GM18907 (cell line): ENCODE measurements at regions not wholly inside any gene's neighbourhood (a gene's known extent, or its start where the extent isn't known, plus 50 kb on each side); places are given as distances from the start of the nearest gene placed in this dataset.
"Not testable (repeated sequence)": the region's sequence is repeated elsewhere in the genome, so short reads cannot be mapped to it uniquely, and the experiment has no call there.

ENCODE experiments used
- ATAC-seq: cut with Tn5 transposase; IDR thresholded peaks from one replicate; pipeline ENCODE4 v1.9.1; 2021; ENCODE audit warnings: mild to moderate bottlenecking, moderate library complexity; ENCODE audit not compliant: unreplicated experiment

DNA sequence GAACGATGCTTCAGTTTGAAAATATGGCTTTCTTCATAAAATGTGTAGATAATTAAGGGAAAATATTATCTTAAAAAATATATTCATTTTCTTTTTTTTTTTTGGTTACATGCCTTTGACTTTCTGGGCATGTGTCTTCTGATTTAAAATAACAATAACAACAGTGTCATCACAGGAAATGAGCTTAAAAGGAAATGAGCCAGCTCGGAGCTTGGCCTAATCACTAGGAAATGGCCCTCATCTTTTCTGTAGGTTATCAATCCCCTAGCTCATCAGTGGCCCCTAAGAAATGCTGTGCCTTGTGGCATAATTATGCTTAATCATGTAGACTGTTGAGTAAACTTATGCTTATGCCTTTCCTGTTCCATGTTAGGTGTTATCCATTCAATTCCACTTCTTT is 141.8 kb upstream of the FHL2 start:
- no peak for ATAC-seq

DNA sequence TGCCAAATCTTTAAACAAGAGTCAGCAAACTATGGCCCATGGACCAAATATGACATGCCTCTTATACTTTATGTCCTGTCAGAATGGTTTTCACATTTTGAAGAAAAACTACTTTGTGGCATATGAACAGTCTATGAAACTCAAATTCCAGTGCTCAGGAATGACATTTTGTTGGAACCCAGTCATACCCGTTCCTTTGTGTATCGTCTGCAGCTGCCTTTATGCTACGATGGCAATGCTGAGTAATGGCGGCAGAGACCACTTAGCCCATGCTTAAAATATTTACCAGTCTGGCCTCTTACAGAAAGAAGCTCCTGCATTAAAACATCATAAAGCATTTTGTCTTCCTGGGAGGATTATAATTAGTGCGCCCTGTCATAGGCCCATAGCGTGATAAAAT is 140.5 kb upstream of the FHL2 start:
- no peak for ATAC-seq

DNA sequence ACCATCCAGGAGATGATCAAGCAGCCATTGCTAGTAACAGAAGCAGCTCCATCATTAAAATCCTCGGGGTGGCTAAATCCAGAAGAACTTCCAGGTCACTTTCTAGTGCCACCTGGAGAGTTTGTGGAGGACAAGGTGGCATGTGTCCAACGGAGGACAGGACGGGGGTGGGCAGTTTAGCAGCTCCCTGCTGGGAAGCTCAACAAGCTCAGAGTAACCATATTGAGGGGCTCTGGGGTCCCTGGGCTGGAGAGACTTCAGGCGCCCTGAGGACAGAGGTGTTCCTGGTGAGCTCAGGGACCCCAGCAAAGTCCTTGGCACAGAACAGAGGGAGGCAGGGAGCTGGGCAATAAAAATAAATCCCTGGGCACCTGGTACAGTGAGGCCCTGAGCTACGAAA is 140.0 kb upstream of the FHL2 start:
- ATAC-seq, result no peak

DNA sequence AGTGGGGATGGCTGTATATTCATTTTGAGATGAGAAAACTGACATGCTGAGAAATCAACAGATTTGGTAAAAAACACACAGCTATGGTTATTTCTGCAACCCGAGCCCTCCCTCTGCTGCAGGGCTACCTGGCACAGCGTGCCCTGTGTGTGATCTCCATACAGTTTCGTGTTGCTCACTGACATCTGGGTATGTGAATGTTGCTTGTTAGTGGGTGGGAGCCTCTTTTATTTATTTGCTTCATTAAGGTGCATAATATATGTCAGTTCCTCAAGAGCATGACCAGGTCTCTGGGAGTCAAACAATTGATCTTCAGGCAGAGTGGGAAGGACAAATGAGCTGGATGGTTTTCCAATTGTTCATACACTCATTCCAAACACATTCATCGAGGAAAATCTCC is 139.1 kb upstream of the FHL2 start:
- ATAC-seq, result no peak

DNA sequence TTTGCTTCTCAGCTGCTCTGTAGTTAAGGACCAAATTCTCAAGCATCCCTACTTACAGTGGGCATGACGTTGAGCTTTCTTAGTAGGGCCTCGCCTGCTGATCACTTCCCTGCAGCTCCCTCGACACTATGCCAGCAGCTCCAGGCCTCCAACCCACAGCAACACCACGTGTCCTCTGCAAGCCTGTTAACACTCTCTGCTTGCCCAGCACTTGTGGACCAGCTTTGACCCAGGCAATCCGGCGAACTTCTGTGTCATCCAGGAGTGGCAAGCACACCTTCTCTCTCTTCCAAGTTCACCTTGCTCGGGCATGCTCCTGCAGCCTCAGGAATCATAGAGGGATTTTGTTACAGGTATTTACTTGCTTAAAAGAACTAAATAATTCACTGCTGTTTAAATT is 138.6 kb upstream of the FHL2 start:
- ATAC-seq, result no peak

DNA sequence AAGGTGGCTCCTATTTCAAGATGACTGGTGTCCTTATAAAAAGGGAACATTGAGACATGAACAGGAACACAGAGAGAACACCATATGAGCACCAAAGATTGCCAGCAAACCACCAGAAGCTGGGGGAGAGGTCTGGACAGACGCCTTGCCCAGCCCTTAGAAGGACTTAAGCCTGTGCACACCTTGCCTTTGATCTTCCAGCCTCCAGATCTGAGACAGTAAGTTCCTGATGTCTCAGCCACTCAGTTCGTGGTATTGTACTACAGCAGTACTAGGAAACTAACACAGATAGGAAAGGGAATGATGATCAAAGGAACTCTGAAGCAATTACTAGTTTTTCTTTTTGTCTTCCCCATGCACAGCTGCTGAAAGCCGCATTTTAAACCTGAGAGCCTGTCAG is 137.3 kb upstream of the FHL2 start:
- ATAC-seq, result no peak

DNA sequence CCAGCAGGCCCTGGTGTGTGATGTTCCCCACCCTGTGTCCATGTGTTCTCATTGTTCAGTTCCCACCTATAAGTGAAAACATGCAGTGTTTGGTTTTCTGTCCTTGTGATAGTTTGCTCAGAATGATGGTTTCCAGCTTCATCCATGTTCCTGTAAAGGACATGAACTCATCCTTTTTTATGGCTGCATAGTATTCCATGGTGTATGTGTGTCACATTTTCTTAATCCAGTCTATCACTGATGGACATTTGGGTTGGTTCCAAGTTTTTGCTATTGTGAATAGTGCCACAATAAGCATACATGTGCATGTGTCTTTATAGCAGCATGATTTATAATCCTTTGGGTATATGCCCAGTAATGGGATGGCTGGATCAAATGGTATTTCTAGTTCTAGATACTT is 130.4 kb upstream of the FHL2 start:
- ATAC-seq, result not testable (repeated sequence)

DNA sequence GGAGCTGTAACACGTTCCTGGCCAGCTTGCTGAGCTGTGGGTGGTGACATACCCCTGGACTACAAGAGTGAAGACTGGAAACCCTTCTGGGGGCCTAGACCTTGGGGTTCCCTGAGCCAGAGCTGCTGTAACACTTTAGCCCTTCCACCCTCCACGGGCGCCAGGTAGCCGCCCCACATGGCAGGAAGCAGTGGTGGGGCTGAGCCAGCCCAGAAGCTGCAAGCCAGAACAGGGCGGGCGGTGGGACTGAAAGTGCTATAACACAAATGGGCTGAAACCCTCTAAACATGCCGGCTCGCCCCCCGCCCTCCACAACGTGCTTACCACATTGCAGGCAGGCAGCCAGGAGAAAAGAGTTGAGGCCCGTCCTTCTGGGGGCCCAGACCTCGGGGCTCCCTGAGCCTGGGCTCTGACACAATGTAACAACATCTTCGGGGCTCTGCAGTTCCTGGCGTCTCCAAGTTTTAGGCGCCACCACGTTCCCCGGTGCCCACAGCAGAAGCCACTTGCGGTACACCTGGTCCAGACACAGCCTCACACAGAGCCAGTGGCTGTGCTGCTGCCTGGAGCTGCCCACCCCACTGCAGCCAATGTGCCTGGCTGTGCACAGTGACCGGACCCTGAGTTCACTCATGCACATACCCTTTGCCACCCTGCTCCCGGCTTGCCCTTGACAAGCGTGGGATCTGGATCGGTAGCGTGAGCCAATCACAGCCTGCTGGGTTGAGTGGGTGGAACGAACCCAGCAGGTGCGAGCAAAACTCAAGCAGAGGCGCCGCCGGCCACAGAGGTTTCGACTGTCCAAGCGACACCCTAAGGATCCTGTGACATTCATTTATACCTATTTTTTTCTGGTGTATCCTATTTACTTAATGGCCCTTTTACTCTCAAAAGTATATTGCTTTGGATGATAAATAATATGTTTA is 127.4 kb upstream of the FHL2 start:
- no peak for ATAC-seq

DNA sequence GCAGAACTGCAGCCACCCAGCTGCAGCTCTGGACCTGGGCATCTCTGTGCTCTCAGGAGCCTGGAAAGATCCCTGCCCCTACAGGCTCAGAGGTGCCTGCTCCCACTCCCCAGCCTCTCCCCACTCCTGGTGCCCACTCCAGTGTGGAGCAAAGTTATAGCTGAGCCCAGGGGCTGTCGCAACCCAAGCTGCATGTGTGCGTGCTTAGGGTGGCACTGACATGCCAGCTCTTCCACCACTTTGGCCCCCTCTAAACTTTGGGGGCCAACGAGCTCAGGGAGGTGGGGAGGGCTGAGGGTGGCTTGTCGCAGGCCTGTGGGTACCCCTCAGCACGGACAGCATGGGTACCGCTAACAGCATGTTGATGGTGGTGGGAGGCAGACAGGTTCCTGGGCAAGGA is 126.3 kb upstream of the FHL2 start:
- no peak for ATAC-seq

DNA sequence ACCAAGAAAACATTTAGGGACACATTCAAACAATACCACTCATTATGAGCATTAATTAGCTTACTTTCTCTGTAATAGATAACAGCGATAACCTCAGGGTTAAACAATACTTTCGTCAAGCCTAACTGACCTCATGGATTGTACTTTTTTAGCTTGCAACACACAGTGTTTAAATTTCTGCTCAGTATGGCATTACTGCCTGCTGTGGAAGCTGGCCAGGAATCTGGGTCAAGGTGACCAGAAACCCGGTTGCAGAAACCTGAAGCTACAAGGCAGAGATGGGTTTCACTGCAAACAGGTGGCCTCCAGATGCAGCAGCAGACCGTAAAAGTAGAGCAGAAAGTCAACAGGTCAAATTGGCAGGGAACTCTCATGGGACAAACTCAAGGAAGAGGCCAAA is 123.8 kb upstream of the FHL2 start:
- ATAC-seq, result no peak

DNA sequence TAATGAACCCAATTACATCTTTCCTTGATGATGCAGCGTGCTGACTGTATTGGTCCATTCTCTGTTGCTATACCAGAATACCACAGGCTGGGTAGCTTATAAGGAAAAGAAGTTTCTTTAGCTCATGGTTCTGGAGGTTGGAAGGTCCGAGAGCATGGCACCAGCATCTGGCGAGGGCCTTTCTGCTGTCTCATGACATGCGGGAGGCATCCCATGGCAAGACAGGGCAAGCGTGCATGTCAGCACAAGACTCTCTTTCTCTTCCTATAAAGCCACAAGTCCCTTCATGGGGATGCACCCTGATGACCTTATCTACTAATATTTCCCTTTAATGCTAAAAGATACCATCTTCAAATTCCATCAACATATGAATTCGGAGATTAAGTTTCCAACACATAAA is 122.8 kb upstream of the FHL2 start:
- no peak for ATAC-seq

DNA sequence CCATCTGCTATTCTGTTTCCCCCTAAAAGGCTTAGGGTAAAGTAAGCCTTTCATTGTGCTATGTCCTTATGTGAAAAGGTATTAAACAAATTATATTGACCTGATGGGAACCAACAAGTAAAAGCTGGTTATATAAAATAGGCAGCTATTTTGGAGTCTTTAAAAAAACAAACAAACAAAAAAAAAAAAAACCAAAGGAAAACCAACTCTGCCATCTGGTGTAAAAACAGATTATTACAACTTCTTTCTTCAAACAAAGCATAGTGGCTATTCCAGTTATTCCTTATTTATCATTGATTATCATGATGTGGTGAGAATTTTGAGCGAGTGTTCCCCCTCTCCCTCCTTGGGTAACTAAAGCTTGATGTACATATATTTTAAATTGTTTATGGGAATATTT is 122.3 kb upstream of the FHL2 start:
- ATAC-seq, result no peak

DNA sequence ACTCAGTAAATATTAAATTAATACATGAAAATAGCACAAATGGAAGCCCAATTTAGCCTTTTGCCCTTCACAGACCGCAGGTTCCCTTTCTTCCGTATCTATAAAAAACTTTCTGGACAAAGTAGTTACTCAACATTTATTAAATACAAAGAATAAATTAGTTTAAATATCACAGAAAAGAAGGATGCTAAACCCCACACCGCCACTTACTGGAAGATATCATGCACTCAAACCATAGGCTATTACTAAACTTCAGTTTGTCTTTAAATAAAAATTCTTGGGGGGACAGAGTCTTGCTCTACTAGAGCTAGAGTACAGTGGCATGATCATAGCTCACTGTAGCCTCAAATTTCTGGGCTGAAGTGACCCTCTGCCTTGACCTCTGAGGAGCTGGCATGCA is 120.7 kb upstream of the FHL2 start:
- no peak for ATAC-seq

DNA sequence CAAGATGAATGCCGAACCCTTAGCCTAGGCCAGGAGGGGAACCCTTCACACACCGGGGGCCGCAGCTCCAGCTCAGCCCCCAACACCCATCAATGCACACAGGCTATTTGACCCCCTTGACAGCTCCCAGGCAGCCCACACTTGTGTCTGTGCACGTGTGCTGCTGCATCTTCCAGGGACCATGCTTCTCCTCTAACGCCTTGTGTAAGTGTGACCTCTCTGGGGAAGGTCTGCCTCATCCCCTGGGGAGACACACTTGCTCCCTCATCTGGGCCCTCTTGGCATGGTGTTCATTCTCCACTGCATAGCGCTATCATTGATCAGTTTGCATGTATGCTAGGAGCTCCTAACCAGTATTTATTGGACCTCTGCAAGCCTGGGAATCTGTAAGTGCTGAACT is 120.0 kb upstream of the FHL2 start:
- no peak for ATAC-seq

DNA sequence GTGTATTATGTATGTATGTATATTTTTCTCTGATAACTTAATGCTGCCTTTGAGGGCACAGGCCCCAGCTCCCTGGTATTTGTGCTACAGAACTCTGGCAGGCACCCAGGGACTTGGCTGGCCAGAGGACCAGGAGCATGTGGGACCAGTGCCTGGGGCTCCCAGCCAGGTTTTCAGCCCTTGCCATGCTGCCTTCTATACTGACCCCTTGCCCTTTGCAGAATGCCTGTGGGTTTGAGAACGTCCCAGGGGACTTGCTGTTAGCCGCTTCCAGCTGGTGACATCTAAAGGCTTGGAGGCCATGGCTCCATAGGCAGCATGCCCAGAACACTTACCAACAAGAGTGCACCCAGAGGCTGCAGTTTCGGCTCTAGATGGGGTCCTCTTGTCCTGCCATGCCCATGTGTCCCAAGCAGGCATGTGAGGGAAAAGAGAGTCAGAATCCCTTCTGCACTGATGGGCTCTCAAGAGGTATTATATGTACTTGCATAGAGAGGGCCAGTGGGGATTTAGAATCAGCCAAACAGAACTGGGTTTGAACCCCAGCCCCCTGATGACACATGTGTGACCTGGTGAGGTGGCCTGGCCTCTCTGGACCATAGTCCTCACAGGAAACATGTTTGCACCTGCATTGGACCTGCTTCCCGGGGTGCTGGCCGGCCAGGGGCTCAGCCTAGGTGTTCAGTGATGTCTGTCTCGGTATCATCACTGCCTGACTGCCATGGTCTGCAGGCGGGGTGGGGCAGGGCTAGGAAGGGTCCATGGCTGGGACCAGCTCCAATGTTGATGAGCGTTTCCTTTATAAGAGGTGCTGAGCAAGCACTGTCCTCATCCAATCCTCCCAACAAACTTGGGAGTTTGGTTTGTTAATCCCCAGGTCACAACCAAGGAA is 119.2 kb upstream of the FHL2 start:
- ATAC-seq, result no peak

DNA sequence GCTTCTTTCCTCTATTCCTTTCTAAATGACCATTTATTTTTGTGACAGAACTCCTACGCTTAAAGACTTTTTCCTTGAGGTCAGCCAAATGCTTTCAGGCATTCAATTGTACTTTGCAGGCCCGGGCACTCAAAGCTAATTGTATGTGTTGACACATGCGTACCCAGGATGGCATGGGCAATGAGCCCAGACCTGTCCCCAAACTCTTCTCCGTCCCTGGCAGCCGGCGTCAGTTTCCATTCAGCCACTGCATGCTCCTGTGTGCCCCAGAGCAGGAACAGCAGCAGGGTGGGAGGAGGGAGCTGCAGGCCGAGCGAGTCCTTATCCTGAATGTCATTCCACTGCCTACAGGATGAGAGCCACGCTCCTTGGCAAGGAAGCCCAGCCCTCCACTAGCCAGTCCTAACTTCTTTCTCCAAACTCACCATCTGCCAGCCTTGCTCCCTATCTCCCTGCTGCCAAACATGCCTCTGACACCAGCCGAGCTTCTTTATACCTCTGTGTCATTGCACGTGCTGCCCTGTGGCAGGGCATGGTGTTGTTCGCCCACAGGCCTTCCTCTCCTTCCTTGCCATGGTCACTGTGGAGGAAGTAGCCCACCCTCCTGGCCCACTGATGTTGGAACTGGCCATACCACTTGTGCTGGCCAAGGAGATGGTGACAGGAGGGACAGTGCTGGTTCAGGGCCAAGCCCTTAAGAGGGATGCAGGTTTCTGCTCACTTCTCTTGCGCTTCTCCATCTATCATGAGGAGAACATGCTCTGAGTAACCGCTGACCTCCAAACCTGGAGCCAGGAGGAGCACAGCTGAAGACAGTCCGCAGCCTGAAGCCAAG is 116.9 kb upstream of the FHL2 start:
- no peak for ATAC-seq

DNA sequence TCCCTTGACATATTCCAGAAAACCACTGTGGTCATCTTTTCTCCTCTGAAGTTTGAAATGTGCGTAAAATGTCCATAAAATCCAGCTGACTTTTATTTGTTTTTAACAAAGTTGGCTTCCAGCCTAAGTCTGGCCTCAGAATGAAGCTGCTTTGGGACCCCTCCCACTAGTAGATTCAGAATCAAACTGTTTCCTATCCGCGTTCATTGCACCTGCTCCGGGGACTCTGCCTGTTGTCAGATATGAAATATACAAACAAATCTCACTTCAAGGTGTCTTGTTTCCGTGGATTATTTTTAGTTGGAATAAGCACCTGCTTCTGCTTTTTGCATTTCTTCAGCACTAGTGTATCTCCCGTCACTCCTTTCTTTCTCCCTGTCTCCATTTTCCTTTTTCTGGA is 115.7 kb upstream of the FHL2 start:
- no peak for ATAC-seq

DNA sequence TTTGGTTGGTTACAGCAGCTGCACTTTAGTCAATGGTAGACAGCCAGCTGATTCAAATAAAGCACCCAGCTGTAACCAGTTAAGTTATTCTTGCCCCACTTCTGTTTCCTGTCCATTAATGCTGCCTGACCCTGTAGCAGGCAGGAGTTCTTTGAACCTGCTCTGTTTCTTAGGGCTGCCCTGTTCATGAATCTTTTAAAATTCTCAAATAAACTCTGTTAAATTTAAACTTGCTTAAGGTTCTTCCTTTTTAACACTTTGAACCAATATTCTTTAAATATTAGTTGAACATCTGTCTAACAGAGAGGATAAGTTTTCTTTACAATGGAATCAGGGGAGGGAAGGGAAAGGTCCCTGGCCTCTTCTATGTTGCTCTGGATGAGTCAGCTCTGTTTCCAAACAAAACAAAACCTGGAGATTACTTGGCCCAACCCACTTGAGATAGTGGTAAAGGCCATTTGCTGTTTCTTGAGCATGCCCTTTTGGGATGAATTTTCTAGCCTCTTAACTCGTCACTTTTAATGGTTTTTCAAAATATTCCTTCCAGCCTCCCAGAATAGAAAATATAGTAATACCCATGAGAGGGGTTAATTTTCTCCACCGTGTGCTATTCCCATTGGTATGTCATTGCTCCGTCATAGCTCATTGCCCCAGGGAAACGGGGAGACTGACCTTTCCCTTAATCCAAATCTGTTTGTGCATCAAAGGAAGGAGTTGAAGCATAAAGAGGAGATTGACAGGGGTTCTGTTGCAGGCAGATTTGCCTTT is 112.1 kb upstream of the FHL2 start:
- ATAC-seq, result no peak

DNA sequence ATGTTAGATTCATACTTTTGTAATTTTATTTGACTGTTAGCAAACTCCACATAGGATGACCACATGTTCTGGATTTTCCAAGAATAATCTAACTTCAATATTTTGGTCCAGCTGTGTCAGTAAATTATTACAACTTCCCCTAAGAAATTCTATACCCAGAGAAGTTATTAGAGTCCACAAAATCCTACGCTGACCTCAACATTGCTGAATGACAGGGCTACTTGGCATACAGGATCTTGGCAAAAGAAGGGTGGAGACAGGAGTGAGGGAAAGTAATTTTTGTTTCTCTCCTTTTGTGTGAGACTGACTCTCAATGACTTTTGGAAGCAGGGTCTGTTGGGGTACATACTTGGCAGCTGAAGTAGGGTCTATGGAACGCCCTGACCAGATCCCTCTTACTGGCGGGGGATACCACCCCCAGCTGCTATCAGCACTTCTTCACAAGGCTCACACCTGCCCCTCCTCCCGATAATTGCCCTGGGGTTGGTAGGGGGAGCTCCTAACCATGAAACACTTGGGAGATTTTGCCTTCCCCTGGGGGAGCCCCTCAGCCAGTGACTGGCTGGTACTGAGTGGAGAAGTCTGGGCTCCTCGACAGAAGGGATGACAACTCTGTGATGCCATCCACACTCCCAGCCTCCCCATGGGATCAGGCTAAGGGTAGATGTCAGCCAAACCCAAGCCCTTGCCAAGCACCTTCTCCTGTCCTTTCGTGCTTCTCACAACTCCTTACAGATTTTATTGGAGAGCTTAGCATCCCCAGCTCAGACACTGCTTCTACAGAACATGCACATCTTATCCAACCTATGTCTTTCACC is 110.6 kb upstream of the FHL2 start:
- no peak for ATAC-seq

DNA sequence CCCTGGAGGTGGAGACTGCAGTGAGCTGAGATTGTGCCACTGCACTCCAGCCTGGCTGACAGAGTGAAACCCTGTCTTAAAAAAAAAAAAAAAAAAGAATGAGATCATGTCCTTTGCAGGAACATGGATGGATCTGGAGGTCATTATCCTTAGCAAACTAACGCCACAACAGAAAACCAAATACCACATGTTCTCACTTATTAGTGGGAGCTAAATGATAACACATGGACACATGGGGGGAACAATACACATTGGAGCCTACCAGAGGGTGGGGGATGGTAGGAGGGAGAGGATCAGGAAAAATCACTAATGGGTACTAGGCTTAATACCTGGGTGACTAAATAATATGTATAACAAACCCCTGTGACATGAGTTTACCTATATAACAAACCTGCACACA is 108.0 kb upstream of the FHL2 start:
- ATAC-seq, result not testable (repeated sequence)
